ENCODE measurements at regions not wholly inside any gene's neighbourhood (a gene's known extent, or its start where the extent isn't known, plus 50 kb on each side); places are given as distances from the start of the nearest gene placed in this dataset.
A peak's percentile ranks its signal among the peaks of the same experiment; 100 is the strongest.
"Not testable (repeated sequence)": the region's sequence is repeated elsewhere in the genome, so short reads cannot be mapped to it uniquely, and the experiment has no call there.

GRCh38 chr13:50366488-50367174 lies 351.4 kb downstream of the KCNRG start:
- no peak for DNase-seq

GRCh38 chr13:50369646-50370045 lies 354.4 kb downstream of the KCNRG start:
- no peak for DNase-seq

- no peak for DNase-seq
Measured at GRCh38 chr13:50370303-50370950, 355.2 kb downstream of the KCNRG start.

GRCh38 chr13:50374517-50374916 lies 359.3 kb downstream of the KCNRG start:
- no peak for DNase-seq

- no peak for DNase-seq
Measured at GRCh38 chr13:50375792-50376191, 360.5 kb downstream of the KCNRG start.

GRCh38 chr13:50376895-50377575 lies 361.8 kb downstream of the KCNRG start:
- DNase-seq, result no peak

- DNase-seq, result no peak
Measured at GRCh38 chr13:50377726-50378270, 362.6 kb downstream of the KCNRG start.

- DNase-seq, result no peak
Measured at GRCh38 chr13:50378509-50379044, 363.3 kb downstream of the KCNRG start.

GRCh38 chr13:50379584-50379983 lies 364.3 kb downstream of the KCNRG start:
- DNase-seq, result no peak

GRCh38 chr13:50380905-50381304 lies 365.7 kb downstream of the KCNRG start:
- no peak for DNase-seq

GRCh38 chr13:50382511-50382910 lies 367.3 kb downstream of the KCNRG start:
- no peak for DNase-seq

- no peak for DNase-seq
Measured at GRCh38 chr13:50382951-50383350, 367.7 kb downstream of the KCNRG start.

- no peak for DNase-seq
Measured at GRCh38 chr13:50384724-50385123, 369.5 kb downstream of the KCNRG start.

GRCh38 chr13:50386541-50387050 lies 371.4 kb downstream of the KCNRG start:
- DNase-seq, result no peak

GRCh38 chr13:50387051-50387581 lies 371.9 kb downstream of the KCNRG start:
- peak; percentile 5 for DNase-seq

- DNase-seq, result no peak
Measured at GRCh38 chr13:50388481-50388880, 373.2 kb downstream of the KCNRG start.

GRCh38 chr13:50389726-50390125 lies 374.5 kb downstream of the KCNRG start:
- no peak for DNase-seq

GRCh38 chr13:50390503-50391248 lies 375.4 kb downstream of the KCNRG start:
- no peak for DNase-seq

GRCh38 chr13:50392977-50393376 lies 377.7 kb downstream of the KCNRG start:
- no peak for DNase-seq

GRCh38 chr13:50393628-50394027 lies 378.4 kb downstream of the KCNRG start:
- DNase-seq, result no peak

GRCh38 chr13:50396001-50396400 lies 380.8 kb downstream of the KCNRG start:
- DNase-seq, result no peak

GRCh38 chr13:50396618-50397017 lies 381.4 kb downstream of the KCNRG start:
- not testable (repeated sequence) for DNase-seq

Measured in T-helper 9 cell (primary cell).